C1 segment of cervical spinal cord (tissue), 14 donors: ENCODE measurements at regions not wholly inside any gene's neighbourhood (a gene's known extent, or its start where the extent isn't known, plus 50 kb on each side); places are given as distances from the start of the nearest gene placed in this dataset.
"Not testable (repeated sequence)": the region's sequence is repeated elsewhere in the genome, so short reads cannot be mapped to it uniquely, and the experiment has no call there.

ENCODE experiments used
- DNase-seq, 14 donors: peaks; one replicate each; lab custom pipeline; 2025; lab: John Stamatoyannopoulos, UW

DNA sequence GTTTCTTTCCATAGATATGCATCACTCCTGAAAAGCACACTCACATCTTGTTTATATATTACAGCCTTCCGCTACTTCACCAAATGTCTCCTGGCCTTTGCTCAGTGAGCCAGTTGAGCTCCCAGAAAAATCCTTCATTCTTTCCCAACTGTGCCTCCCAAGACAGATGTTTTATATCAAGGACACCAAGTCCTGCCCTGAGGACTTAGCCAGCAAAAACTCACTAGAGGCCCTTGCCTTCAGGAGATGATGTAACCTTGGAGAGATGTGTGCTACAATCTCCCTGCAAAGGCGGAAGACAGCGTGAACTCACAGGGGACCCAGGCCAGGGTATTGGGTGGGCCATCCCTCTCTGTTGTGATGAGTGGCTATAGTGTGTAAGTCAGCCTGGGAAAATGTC, 86.1 kb upstream of the CTAGE1 start:
- DNase-seq: no peak

DNA sequence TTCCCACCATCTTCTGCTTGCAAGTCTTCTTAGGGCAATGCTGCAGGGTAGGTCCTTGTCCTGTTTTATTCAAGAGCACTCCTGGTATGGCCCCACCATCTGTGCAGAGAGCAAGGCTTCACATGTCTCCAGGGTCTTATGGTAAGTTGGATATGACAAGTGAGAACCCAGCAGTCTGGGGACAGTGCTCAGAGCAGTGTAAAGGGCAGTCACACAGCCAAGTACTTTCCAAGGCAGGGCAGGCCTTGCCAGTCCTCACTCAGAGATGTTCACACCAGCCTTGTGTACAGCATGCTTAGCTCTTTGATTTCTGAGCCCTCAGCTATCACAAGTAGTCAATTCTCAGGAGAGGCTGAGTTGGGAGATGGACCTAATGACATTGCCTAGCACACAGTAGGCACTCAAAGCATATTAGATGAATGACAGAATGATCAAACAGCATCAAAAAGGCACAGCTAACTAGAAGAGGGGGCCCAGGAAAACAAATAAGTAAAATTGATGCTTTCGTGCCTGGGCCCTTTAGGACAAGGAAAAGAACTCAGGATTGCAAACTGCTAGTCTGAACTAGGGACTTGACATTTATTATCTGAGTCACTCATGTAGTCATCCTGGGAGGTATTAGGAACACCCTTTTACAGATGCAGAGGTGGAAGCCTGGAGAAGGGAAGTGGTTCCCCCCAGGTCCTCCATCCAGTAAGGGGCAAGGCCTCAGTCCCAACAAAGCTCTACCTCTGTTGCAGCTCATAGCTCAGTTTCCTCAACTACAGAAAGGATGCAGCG, 86.7 kb upstream of the CTAGE1 start:
- DNase-seq: no peak

- DNase-seq: no peak
Observed at GRCh38 chr18:22505141-22505591, 87.5 kb upstream of the CTAGE1 start.

- no peak for DNase-seq
Observed at GRCh38 chr18:22507055-22507454, 89.3 kb upstream of the CTAGE1 start.

- DNase-seq: no peak
Observed at GRCh38 chr18:22509423-22509822, 91.7 kb upstream of the CTAGE1 start.

DNA sequence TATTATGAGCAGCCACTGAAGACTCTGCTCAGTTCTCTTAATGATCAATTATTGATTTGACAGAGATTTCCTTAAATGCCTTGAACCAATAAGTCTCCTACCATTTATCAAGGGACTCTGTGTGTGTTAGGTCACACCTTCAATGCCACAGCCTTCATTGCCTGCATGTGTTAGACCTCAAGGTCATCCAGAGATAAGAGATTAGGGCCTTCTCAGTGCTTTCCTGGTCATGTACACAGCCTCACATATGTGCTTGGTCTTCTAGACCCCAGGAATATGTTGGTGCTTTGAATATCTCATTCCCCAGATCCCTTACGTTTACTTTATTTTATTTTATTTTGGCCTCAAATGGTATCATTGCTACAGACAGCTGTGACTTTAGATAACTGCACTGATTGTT, 93.0 kb upstream of the CTAGE1 start:
- DNase-seq: no peak

DNA sequence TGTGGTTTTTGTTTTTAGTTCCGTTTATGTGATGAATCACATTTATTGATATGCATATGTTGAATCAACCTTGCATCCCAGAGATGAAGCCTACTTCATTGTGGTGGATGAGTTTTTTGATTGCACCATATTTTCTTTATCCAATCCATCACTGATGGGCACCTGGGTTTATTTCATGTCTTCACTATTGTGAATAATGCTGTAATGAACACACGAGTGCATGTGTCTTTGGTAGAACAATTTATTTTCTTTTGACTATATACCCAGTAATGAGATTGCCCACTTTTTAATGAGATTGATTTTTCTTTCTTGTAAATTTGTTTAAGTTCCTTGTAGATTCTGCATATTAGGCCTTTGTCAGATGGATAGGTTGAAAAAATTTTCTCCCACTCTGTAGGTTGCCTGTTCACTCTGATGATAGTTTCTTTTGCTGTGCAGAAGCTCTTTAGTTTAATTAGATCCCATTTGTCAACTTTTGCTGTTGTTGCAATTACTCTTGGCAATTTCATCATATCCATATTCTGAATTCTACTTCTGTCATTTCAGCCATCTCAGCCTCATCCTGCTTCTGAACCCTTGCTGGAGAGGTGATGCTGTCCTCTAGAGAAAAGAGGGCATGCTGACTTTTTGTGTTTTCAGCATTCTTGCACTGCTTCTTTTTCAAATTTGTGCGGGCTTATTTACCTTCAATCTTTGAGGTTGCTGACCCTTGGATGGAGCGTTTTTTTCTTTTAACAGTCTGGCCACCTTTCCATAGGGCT, 96.2 kb upstream of the CTAGE1 start:
- DNase-seq: no peak

DNA sequence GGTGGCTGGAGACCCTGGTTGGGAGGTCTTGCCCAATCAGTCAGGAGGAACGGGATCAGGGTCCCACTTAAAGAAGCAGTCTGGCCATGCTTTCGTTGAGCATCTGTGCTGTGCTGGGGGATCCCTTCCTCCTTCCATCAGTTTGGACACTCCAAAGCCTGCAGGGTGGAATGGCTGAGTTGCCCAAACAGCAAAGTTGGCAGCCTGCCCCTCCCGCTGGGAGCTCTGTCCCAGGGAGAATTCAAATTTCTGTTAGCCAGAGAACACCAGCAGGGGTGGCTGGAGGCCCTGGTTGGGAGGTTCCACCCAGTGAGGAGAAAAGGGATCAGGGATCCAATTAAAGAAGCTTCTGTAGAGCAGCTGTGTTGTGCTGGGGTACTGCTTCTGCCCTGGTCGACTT, 96.9 kb upstream of the CTAGE1 start:
- no peak for DNase-seq

GRCh38 chr18:22515250-22515649, 97.5 kb upstream of the CTAGE1 start:
- DNase-seq: no peak

- no peak for DNase-seq
Observed at GRCh38 chr18:22517356-22517755, 99.6 kb upstream of the CTAGE1 start.

DNA sequence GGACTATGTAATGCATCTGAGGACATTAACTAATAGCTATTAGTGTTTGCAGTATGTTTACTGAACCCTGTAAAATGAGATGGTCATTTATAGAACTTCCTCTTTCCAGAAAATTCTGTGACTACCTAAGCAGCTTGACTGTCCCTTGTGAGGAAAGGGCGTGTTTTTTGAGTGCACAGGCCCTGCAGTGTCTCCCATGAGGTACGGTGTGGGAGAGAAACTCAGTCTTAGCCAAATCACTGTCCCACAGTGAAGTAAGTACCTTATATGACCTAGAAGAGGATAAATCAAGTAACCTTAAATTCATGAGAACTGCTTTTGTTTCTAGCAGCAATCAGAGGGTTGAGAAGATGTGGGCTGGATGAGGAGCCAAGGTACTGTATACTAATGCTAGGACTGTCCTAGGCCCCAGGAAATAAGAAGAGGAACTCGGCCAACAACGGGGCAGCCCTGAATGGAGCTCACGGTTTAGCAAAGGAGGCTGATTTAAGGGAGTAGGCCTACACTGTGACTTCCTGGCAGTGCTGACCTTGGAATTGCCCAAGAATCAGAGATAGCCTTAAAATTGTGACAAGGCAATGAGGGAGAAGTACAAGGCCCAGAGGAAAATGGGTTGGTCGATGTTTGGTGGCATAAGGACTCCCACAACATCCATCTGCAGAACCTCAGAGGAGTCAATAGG, 103.5 kb upstream of the CTAGE1 start:
- no peak for DNase-seq

GRCh38 chr18:22523481-22523880, 105.8 kb upstream of the CTAGE1 start:
- no peak for DNase-seq

- no peak for DNase-seq
Observed at GRCh38 chr18:22524783-22525182, 107.1 kb upstream of the CTAGE1 start.

GRCh38 chr18:22525313-22525712, 107.6 kb upstream of the CTAGE1 start:
- no peak for DNase-seq

DNA sequence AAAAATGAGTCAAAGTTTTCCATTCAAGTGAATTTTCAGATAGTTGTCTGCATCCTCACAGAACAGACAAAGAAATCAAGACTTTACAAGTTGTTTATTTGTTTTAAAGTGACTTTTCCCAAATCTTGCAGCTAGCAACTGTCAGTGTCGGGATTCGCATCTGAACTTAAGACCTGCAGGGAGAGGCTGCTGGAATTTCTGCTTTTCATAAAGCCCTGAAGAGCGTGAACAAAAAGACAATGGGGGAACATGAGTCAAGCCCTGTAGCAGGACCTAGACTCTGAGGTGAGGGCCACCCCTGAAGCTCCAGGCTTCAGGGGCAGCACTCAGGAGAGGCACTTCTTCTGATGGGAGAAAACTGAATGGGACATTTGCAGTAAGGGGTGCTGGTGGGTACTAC, 108.2 kb upstream of the CTAGE1 start:
- DNase-seq: no peak

DNA sequence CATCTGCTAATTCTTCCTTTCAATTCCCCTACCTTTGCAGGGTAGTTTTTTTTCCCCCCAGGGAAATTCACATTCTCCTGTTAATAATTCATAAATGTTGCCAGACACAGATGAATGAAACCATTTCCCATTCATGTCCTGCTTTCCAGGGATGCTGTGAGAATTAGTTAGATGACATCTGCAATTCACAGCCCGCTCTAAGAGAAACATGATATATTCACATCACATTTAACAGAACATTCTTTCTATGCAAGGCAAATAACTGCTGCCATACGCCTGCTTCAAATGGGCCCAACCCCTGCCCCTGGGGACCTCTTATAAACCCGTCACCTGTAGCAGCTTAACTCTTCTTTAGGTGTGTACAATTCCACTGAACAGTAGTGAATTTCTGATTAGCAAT, 110.6 kb upstream of the CTAGE1 start:
- DNase-seq: no peak

- not testable (repeated sequence) for DNase-seq
Observed at GRCh38 chr18:22534706-22535105, 117.0 kb upstream of the CTAGE1 start.

- no peak for DNase-seq
Observed at GRCh38 chr18:22536558-22536957, 118.8 kb upstream of the CTAGE1 start.

DNA sequence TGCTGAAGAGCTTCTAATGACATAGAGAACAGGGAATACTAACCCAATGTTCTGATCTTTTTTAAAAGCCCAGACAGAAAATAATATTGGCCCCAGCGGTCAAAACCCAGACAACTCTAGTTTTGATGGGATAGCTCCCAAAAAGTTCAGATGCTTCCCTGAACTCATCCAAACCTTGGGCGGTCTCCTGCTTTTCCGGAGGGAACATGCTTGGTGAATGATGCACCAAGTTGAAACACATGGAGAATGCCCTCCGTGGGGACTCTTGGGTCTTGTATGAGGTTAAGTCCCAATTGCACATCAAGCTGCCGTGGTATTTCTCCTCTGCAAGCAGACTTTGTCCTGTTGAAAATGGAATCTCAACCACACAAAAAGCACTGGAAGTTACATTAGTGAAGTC, 120.7 kb upstream of the CTAGE1 start:
- DNase-seq: no peak

GRCh38 chr18:22539051-22539765, 121.5 kb upstream of the CTAGE1 start:
- no peak for DNase-seq

DNA sequence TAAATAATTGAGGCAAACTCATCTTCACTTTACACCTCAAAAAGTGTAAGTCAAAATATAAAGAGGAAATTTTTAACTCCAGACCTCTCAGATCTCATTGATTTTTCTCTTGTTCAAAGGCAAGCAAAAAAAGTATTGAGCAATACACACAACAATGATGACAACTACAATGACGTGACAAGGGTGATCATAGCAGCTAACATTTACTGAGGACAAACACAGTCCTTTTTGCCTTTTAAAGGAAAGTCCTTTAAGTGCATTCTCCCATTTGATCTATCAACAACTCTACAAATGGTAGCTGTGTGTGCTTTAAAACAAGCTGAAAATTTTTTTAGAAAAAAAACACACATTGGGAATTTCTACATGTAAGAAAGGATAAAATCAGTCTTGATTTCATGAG, 123.5 kb upstream of the CTAGE1 start:
- DNase-seq: no peak

- peak in 1 of 14 donors; percentile 3 for DNase-seq
Observed at GRCh38 chr18:22542406-22542835, 124.7 kb upstream of the CTAGE1 start.
